ENCODE measurements at regions not wholly inside any gene's neighbourhood (a gene's known extent, or its start where the extent isn't known, plus 50 kb on each side); places are given as distances from the start of the nearest gene placed in this dataset.

DNA sequence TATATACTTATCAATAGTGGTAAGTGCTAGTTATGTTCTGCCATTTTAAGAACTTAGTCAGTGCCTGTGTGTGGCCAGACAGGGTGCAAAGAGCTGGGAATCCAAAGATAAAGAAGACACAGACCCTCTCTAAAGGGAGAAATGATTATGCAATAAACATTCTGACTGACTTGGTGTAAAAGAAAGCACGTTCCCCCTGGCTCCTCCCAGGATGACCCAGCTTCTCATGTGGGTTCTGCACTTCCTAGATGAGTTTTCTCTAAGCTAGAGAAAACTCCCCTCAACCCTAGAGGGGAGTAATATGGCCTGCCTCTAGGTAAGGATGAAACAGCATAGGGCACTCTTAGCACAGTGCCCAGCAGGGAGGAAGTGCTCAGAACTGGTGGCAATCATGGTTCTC lies 231.2 kb downstream of the VRK1 start:
- no peak for TF ChIP-seq POLR2A (IDR thresholded peaks at IDR 0.05; ENCODE audit: low read depth, low read length)
- no peak for DNase-seq (ENCODE audit: insufficient read length, low spot score)
- FAIRE-seq, result no peak

DNA sequence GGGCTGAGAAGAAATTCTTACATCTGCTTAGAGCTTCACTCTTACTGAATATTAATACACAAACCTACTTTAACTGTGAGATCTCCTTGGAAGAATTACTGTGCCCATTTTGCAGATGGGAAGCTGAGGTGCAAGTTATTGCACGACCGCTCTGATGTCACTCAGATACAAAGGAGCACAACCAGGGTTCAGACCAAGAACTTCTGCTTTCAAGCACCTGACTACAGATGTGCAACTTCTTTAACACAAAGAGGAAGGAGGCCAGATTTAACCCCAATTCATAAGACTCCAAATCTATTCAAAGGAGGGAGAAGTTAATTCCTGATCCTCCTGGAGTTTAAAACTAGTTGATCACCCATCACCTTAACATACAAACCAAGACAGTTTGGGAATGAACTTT lies 232.6 kb downstream of the VRK1 start:
- TF ChIP-seq POLR2A (IDR thresholded peaks at IDR 0.05; ENCODE audit: low read depth, low read length), result no peak
- no peak for DNase-seq (ENCODE audit: insufficient read length, low spot score)
- FAIRE-seq, result no peak

GRCh38 chr14:97031530-97031929 lies 234.3 kb downstream of the VRK1 start:
- no peak for TF ChIP-seq POLR2A (IDR thresholded peaks at IDR 0.05; ENCODE audit: low read depth, low read length)
- FAIRE-seq, result no peak
- DNase-seq (ENCODE audit: insufficient read length, low spot score), result no peak

- DNase-seq (ENCODE audit: insufficient read length, low spot score) (no peak), FAIRE-seq (no peak)
- no peak for TF ChIP-seq POLR2A (IDR thresholded peaks at IDR 0.05; ENCODE audit: low read depth, low read length)
Observed at GRCh38 chr14:97033556-97034081, 236.4 kb downstream of the VRK1 start.

DNA sequence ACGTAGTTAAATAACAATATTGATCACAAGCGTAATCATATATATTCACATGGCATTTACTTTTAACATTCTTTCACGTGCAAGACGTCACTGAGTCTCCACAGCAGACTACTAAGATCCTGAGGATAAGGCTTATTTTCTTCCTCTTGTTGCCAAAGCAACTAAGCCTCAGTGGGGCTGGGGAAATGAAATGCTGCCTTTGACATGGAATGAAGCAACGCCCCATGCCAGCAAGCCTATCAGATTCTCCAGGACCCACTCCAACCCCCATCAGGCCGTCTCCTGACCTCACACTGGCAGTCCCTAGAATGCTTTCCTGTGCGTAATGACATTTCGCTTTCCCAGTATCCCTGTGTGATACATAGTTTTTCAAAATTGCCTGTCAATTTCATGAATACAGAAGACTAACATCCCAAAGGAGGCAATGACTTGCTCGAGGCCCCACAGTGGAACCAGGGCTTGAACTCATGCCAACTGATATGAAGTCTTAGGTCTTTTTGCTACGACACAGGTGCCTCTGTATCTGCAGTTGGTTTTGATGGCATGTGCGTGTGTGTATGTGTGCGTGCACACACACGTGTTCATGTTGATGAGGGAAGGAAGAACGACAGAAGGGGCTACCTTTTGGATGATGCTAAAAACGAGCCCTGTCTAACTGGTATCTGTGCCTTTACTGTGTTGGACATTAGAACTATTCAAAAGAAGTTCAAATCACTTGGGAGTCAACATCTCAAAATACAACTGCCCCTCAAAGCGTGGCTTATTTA lies 239.1 kb downstream of the VRK1 start:
- no peak for TF ChIP-seq POLR2A (IDR thresholded peaks at IDR 0.05; ENCODE audit: low read depth, low read length)
- DNase-seq (ENCODE audit: insufficient read length, low spot score) (no peak), FAIRE-seq (no peak)

DNA sequence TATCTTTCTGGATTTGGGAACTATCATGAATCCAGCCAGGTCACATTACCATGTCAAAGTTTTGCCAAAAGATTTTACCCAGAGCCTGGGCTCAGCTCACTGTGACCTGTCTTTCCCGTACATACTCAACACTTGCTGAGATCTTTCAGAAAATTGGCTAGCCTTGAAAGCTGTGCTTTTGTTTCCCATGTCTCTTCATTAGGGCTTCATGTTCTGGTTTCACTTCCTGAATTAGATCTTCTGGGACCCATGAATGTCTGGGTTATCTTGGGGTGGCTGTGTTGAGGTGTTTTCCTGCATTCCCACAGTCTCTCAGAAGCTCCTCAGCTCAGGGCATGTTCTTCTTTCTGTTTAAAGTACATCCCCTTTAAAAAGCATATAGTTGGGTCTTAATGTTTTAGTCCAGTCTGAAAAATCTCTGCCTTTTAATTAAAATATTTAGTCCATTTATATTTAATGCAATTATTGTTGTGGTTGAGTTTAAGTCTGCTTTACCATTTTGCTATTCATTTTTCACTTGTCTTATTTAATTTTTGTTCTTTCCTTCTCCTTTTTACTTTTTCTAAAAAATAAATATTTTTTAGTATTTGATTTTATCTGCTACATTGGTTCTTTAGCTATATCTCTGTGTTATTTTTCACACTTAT lies 242.7 kb downstream of the VRK1 start:
- DNase-seq (ENCODE audit: insufficient read length, low spot score) (no peak), FAIRE-seq (no peak)
- no peak for TF ChIP-seq POLR2A (IDR thresholded peaks at IDR 0.05; ENCODE audit: low read depth, low read length)

GRCh38 chr14:97046967-97047366 lies 249.8 kb downstream of the VRK1 start:
- DNase-seq (ENCODE audit: insufficient read length, low spot score), result no peak
- no peak for TF ChIP-seq POLR2A (IDR thresholded peaks at IDR 0.05; ENCODE audit: low read depth, low read length)
- FAIRE-seq, result no peak

DNA sequence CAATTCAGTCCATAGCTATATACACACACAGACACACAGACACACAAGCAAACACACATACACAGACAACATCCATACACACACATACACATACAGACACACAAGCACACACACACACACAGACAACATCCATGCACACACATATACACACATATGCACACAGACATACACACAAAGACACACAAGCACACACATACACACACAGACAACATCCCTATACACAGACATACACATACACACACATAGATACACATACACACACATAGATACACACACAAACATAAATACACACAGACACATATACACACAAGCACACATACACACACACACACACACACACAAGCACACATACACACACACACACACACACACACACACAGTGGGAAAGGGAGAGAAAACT lies 254.8 kb downstream of the VRK1 start:
- no peak for DNase-seq (ENCODE audit: insufficient read length, low spot score)
- TF ChIP-seq POLR2A (IDR thresholded peaks at IDR 0.05; ENCODE audit: low read depth, low read length), result no peak
- FAIRE-seq, result no peak

- FAIRE-seq, result no peak
- TF ChIP-seq POLR2A (IDR thresholded peaks at IDR 0.05; ENCODE audit: low read depth, low read length), result no peak
- no peak for DNase-seq (ENCODE audit: insufficient read length, low spot score)
Observed at GRCh38 chr14:97053941-97054340, 256.8 kb downstream of the VRK1 start.

DNA sequence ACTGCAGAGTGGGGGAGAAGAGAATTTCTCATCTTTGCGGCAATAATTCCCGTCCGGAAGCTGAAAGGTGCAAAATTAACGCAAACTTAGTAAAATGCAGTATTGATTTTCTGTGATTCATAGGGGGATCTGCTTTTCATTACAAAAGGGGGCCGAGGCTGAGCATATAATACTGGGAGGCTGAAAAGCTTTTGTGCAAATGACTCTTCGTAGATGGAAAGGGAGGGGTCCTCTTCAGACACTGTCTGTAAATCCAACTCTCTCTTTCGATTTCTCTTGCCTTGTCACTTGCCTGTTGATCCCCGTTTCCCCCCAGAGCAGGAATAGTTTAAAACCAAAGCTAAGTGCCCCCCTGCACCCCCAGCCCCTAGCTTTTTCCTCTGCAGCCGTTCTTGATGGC lies 258.2 kb downstream of the VRK1 start:
- no peak for DNase-seq (ENCODE audit: insufficient read length, low spot score)
- FAIRE-seq, result no peak
- no peak for TF ChIP-seq POLR2A (IDR thresholded peaks at IDR 0.05; ENCODE audit: low read depth, low read length)

DNA sequence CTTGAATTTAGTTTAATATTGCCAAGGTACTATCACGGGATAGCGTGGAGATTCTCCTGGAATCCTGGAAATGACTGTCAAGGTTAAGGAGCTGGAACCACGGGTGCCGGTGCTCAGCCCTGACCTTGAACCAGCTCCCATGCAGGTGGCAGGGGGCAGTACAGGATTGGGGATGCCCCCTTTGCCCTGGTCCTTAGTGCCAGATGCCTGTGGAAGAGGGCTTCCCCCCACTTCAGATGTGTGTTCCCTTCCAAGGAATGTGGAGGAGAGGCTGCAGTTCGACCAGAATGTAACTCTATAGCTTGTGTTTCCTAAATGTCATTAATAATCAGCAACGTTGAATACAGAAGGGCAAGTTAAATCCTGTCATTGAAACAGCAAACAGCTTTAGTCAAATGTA lies 258.9 kb downstream of the VRK1 start:
- TF ChIP-seq POLR2A (IDR thresholded peaks at IDR 0.05; ENCODE audit: low read depth, low read length), result no peak
- no peak for FAIRE-seq

DNA sequence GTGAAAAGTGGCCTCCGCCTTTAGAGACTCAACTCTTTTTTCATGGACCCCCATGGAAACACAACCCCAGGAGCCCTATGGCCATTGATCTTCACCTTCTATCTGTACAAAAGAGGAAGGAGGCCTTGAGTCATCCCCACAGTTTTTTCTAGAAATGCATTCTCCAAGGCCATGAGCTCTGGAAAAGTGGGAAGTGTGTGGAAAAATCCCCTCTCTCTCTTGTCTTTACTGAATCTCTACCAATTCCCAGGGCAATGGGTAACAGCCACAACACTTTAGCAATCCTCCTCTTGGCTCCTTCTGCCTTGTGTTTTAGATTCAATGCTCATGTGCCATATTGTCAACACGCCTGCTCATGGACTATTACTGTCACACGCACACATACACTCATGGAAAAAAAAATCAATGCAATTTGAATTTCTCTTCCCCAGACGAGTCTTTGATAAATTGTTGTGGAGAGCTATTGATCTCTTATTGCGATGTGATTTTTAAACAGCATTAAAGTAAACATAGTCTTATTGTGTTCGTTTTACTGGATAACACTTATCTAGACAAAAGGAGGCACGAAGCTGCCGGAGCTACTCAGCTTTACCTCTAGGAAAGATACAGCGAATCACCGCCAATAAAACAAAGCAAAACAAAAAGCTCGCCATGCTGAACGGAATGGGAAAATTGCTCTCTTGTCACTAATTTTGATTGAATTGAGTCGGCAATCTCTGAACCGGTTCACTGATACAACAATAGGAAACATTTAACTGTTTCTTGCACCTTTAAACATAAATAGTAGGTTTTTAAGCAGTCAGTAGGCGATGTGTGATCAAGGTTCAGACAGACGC lies 260.3 kb downstream of the VRK1 start:
- no peak for DNase-seq (ENCODE audit: insufficient read length, low spot score)
- no peak for FAIRE-seq
- TF ChIP-seq POLR2A (IDR thresholded peaks at IDR 0.05; ENCODE audit: low read depth, low read length), result no peak

More for the DNA sequence above, 258.9 kb downstream of the VRK1 start:
- no peak for DNase-seq (ENCODE audit: insufficient read length, low spot score)

- DNase-seq (ENCODE audit: insufficient read length, low spot score) (no peak), FAIRE-seq (no peak)
- no peak for TF ChIP-seq POLR2A (IDR thresholded peaks at IDR 0.05; ENCODE audit: low read depth, low read length)
Observed at GRCh38 chr14:97058074-97058467, 260.9 kb downstream of the VRK1 start.

- DNase-seq (ENCODE audit: insufficient read length, low spot score) (no peak), FAIRE-seq (no peak)
- TF ChIP-seq POLR2A (IDR thresholded peaks at IDR 0.05; ENCODE audit: low read depth, low read length), result no peak
Observed at GRCh38 chr14:97058589-97058988, 261.4 kb downstream of the VRK1 start.

Measured in H54 (cell line).